SIG-M5 (cell line): ENCODE measurements at regions not wholly inside any gene's neighbourhood (a gene's known extent, or its start where the extent isn't known, plus 50 kb on each side); places are given as distances from the start of the nearest gene placed in this dataset.

Experiments used
- DNase-seq: peaks from one replicate; lab custom pipeline; 2025; lab: John Stamatoyannopoulos, UW

GRCh38 chr21:35426469-35426868 lies 377.4 kb upstream of the RUNX1 start:
- DNase-seq = no peak

DNA sequence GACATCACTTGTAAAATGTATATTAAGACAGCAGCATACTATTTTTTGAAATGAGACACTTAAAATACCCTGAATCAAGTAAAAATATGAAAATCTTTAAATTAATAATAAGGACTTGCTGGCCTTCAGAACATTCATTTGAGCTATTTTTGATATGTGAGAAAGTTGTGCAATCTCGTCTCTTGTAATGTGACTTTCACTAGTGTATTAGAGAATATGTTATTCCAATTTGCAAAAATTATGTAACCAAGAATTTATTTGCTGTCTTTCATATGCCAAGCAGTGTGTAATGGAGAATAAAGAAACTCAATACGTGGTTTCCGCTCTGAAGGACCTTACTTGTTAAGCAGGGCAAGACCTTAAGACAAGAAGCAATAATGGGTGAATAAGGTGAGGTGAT lies 375.0 kb upstream of the RUNX1 start:
- DNase-seq = no peak

DNA sequence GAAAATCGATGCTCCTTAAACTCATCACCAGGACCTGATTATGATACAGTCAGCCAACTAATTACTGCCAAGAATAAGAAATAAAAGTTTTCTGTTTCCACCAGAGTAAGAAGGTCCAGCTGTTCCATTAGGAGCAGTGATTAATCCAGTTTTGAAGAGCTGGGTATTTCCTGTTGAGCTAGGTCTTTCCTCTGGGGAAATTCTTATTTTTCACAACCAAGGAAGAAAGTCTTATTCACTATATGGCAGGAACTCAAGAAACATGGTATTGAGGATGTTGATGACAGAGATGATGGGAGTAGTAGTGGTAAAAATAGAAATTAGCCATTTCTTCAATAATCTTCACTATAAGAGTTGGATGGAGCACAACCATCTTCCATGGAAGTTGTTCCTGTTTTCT lies 374.6 kb upstream of the RUNX1 start:
- DNase-seq = no peak

GRCh38 chr21:35422011-35422410 lies 372.9 kb upstream of the RUNX1 start:
- no peak for DNase-seq

- DNase-seq = no peak
Measured at GRCh38 chr21:35421221-35421620, 372.1 kb upstream of the RUNX1 start.

- DNase-seq = no peak
Measured at GRCh38 chr21:35420656-35421055, 371.6 kb upstream of the RUNX1 start.

DNA sequence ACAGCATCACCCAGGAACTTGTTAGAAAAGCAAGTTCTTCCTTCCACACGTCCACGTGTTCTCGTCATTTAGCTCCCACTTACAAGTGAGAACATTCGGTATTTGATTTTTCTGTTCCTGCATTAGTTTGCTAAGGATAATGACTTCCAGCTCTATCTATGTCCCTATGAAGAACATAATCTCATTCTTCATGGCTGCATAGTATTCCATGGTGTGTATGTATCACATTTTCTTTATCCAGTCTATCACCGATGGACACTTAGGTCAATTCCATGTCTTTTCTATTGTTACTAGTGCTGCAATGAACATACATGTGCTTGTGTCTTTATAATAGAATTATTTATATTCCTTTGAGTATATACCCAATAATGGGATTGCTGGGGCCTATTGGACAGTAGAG lies 368.7 kb upstream of the RUNX1 start:
- DNase-seq = no peak

DNA sequence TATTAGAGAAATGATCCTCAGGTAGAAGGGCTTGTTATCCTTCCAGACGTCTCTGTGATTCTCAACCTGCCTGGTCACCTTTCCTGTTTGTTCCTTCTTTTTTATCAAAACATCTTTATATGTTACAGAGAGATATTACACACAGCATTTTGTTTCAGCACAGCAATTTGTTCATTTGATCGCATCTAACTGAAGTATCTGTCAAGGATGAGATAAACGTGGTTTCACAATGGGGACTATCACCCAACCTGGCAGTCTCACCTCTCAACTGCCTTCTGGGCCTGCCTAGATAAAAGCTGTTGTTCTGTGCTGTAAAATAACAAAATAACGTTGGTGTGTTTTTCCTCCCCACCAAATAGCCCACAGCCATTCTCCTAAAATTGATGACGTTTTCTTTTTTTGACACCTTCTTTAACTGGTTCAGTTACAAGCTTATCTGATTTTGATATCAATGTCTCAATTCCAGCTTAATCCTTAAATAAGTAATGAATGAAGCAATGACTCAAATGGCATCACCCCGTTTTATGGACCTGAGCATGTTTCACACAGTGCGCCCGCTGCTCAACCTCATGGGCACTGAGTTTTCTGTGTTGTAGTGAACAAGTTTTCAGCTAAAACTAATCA lies 367.9 kb upstream of the RUNX1 start:
- DNase-seq = no peak

- no peak for DNase-seq
Measured at GRCh38 chr21:35414507-35415139, 365.5 kb upstream of the RUNX1 start.

GRCh38 chr21:35414056-35414455 lies 365.0 kb upstream of the RUNX1 start:
- DNase-seq = no peak

DNA sequence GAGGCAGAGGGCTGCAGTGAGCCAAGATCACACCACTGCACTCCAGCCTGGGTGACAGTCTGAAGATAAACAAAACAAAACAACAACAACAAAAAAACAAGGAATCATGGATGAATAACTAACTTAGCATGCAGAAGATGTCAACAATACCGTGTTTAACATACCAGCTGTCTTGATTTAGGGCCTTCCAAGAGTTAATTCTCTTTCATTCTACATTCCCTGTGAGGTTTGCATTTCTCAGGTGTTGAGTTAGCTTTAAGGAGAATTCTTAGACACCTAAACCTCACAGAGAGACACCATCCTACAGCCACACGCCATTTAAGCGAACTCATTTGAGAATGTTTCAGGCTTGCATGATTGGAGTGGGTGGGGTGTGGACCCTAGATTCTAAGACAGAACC lies 363.1 kb upstream of the RUNX1 start:
- DNase-seq = no peak

GRCh38 chr21:35411434-35411833 lies 362.3 kb upstream of the RUNX1 start:
- no peak for DNase-seq

DNA sequence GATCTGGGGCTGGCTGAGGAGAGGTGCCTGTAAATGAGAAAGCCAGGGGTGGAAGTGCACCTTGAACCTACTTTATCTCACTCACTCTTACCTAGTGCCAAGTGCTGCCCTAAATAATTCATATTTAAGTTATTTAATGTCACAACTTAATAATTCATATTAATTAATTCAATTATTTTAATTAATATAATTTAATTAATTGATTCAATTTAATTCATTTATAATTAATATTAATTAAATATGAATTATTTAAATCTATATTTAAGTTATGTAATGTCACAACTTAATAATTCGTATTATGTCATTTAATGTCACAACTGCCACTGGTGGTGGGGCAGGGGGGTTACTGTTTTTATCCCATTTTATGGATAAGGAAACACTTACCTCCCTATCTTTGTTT lies 361.6 kb upstream of the RUNX1 start:
- DNase-seq = no peak

GRCh38 chr21:35410123-35410522 lies 361.0 kb upstream of the RUNX1 start:
- no peak for DNase-seq

DNA sequence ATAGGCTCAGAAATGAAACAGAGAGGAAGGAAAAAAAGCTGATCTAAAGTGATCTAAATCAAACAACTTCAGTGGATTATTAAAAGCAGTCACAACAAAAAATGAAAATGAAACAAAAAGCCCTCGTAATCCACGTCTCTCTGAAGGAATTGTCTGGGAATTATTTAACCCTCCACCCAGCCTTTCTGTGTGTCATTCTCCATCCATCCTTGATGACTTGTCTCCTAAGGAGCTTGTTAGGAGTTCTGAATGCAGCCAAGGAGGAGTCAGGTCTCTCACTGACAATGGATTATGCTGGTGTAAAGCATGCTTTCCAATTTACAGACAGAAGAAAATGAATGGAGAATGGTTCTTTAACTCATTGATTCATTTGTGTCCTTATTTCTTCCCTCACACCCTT lies 359.3 kb upstream of the RUNX1 start:
- DNase-seq = no peak

GRCh38 chr21:35406635-35407034 lies 357.5 kb upstream of the RUNX1 start:
- DNase-seq = no peak

- DNase-seq = no peak
Measured at GRCh38 chr21:35405981-35406380, 356.9 kb upstream of the RUNX1 start.

- no peak for DNase-seq
Measured at GRCh38 chr21:35404247-35404646, 355.1 kb upstream of the RUNX1 start.

DNA sequence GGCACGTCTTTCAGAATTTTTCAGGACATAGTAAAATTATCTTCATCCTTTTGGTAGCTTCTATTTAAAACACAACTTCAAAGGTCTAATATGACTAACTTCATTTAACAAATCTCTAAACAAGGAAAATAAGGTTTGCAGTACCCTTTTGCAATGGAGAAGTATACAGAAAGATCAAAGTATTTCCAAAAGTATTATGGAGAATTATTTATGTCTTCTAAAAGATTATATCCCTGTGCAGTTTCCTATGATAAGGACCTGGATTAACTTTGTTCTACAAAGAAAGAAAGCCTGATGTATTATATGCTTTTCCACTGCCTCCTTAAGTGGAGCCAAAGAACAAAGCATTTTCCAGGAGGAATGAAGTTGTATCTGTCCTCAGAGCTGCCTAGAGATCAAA lies 353.0 kb upstream of the RUNX1 start:
- DNase-seq = no peak

DNA sequence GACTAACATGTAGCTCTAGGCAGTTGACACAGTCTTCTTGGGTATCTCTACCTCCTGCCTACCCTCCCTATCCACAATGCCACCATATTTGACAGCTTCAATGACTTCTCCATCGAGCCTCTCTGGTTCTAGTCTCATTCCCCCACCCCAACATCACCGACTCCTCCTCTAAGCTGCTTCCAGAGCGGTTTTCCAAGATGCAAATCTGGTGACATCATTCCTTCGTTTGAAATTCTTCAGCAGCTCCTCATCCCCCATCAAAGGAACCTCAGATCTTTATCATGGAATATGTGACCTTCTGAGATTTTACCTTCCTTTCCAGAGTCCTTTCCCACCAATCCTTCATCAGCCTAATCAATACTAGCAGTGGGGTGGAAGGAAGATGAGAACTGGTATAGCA lies 352.4 kb upstream of the RUNX1 start:
- DNase-seq = no peak

DNA sequence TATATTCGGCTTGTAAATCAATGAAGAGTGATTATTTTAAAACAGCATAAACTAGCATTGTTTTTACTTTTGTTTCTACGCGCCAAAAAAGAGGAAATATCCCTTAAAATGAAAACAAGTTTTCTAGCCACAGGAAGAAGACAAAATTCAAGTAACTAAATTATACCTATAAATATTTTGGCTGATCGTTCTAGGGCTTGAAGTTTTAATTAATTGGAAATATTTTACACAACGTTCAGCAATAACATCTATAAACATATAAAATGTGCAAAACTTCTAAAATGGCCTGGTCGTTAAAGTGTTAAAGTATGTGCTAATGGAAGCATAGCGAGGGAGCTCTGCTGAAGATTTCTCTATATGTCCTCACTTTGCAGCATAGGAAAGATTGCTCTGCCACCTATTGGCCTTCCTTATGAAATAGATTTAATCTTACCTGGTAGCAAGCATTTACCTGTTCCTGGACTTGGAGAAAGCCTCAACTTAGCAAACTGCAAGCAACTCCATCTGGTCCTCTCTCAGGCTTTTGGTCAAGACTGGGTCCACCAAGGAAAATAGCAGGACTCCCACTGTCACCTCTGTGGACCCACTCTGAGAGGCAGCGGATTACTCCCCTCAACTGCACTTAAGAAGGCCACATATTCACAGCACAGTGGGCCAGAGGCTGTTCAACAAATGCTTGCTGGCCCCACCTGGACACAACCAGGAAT lies 351.3 kb upstream of the RUNX1 start:
- DNase-seq = peak; percentile 28

DNA sequence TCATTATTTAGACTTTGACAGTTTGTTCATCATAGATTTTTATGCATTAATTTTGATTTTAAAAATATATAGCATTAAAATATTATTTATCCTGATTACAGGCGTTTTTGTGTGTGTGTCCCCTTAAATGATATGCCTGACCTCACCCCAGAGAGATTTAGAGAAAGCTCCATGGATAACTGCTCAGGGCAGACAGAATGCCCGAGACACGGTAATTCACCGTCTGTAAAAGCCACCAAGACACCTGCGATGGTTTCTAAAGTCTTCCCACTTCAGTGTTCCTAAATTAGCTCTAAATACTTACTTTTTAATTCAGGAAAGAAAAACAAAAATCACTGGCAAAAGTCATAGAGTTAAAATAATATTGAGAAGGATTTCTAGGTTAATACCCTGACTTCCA lies 350.6 kb upstream of the RUNX1 start:
- DNase-seq = no peak

DNA sequence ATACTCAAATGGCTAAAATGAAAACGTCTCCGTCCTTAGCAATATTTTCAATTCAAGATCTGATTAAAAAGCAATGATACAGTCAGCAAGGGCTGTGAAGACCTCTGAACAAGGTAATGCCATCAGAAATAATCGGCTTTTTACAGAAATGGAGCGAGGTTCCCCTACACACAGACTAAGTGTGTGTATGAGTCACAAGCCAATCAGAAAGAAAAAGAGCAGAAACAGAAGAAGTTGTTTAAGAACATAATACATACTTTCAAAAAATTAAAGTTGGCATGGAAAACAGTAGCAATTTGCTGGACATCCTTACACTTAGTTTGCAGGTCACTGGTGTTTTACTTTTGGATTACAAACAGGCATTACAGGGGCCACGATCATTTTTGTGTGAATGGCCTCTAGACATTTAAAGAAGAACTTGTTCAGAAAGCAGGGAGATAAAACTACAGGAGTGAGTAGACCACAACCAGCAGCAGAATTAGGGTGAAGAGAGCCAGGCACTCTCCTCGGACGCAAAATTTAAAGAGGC lies 350.0 kb upstream of the RUNX1 start:
- no peak for DNase-seq
